DMS114 treated with DMSO at 0.1 percent for 48 hours (cell line): ENCODE measurements at regions not wholly inside any gene's neighbourhood (a gene's known extent, or its start where the extent isn't known, plus 50 kb on each side); places are given as distances from the start of the nearest gene placed in this dataset.

Source experiments
- DNase-seq: peaks from one replicate; lab custom pipeline; 2025; ENCODE audit not compliant: unreplicated experiment; lab: John Stamatoyannopoulos, UW

DNA sequence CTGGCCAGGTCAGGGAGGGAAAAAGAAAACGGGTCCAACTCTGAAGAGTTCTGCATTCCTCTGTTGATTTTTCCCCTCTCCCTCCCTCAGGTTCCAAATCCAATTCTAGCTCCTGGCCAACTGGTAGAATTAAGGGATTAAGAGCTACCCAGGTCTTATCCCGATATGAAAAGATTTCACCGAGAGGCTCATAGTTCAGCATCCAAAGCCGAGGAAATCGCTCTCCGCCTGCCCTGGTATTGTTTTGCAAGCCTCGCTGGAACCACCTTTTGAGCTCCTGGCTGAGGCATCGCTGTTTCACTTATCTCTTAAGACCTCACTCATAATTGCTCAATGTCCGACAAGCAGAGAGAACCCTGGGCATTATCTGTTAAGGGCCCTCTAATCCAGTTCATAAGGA is 180.4 kb downstream of the URI1 start:
- DNase-seq = no peak

DNA sequence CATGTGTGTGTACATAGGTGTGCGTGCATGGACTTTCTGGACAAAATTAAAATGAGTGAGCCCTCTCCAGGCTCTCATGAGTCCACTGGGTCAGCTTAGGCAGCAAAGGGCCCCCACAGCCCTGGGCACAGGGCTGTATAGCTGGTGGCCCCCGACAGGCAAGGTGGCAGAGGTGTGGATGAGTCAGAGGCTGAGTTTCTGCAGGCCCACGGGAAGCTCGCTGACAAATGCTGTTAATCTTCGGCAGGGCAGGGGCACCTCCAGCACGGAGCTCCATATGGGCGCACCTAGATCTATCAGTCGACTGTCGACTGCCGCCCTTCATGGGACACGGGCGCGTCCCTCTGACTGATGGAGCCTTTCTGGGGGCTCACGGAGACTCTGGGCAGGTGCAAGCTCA is 181.1 kb downstream of the URI1 start:
- DNase-seq = no peak

DNA sequence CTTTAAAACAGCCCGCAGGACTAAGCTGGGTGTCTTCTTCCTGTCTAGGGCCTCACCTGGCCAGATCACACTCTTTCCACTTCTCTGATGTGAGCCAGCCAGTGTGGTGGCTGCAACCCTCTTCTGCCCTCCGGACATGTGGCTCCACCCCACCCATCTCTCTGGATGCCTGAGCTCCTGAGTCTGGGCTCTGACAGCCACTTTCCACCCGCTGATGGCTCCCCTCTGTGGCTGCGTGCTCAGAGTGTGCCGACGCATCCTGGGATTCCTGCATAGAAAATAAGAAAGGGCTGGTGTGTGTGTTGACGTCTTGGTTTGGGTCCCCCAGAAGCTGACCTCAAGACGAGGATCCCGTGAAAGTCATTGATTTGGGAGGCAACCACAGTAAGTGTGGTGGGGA is 181.6 kb downstream of the URI1 start:
- DNase-seq = no peak

DNA sequence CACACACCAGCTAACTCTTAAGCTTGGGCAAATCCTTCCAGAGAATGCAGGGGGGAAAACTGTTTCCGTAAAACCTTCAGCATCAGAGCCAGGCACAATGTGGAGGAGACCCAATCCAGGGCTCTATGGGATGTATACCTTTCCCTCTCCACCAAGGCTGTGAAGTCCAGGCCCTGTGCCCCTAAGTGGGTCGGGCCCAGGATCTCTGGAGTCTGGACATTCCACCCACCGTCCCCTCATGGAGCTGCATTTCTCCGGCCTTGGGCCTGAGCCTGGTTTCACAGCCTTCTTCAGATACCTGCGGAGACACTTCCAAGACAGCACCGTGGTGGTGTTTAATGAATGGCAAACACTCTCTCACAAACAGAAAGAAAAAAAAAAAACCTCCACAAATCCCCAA is 186.2 kb downstream of the URI1 start:
- no peak for DNase-seq

DNA sequence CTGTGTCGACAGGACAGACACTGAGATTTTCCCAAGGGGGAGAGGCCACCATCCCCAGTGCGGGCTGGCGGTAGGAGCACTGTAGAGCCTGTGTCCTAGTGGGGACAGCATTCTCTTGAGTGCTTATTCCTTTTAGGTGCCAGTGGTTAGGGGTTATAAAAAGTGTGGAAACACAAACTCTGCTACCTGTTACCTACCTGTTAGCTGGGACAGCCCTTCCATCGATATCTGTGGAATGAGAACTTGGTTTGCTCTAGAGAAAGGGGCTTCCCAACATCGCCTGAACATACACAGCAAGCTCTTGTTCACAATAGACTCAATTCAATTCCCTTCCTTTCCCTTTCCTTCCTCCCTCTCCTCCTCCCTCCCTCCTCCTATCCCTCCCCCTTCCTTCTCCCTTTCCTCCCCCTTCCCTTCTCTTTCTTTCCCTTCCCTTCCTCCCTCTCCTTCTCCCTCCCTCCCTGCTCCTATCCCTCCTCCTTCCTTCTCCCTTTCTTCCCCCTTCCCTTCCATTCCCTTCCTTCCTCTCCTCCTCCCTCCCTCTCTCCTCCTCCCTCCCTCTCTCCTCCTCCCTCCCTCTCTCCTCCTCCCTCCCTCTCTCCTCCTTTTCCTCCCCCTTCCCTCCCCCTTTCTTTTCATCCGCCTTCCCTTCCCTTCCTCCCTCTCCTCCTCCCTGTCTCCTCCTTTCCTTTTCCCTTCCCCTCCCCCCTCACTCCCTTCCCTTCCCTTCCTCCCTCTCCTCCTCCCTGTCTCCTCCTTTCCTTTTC is 188.5 kb downstream of the URI1 start:
- no peak for DNase-seq

DNA sequence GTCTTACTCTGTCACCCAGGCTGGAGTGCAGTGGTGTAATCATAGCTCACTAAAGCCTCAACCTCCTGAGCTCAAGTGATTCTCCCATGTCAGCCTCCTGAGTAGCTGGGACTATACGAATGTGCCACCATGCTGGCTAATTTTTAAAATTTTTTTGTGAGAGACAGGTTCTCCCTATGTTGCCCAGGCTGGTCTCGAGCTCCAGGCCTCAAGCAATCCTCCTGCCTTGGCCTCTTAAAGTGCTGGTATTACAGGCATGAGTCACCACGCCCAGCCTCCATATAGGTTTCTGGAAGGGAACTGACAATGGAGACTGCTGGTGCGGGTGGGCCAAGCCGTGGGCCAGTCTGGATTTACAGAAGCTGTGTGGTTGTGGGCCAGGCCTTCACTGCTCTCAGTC is 189.2 kb downstream of the URI1 start:
- no peak for DNase-seq

DNA sequence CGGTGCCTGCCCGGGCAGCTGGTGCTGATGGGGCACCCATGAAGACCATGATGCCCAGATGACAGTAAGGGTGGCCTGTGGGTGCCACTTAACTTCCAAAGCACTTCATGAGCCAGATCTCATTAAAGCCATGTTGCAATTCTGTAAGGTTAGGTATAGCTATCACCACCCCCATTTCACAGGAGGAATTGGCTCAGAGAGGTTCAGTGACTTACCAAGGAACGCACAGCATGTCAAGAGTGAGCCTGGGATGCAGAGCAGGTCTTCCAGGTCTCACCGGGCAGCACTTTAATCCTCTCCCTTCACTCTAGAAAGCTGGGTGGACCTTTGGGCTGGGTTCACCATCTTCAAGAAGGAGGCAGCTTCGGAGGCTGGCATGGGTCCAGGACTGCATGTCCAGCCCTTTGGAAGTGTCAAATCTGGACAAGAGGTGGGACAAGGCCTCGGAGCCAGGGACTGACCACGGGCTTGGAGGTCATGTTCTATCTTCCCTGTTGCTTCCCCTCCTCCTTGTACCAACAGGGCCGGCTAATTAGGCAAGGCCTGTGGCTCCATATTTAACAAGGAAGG is 189.8 kb downstream of the URI1 start:
- no peak for DNase-seq

DNA sequence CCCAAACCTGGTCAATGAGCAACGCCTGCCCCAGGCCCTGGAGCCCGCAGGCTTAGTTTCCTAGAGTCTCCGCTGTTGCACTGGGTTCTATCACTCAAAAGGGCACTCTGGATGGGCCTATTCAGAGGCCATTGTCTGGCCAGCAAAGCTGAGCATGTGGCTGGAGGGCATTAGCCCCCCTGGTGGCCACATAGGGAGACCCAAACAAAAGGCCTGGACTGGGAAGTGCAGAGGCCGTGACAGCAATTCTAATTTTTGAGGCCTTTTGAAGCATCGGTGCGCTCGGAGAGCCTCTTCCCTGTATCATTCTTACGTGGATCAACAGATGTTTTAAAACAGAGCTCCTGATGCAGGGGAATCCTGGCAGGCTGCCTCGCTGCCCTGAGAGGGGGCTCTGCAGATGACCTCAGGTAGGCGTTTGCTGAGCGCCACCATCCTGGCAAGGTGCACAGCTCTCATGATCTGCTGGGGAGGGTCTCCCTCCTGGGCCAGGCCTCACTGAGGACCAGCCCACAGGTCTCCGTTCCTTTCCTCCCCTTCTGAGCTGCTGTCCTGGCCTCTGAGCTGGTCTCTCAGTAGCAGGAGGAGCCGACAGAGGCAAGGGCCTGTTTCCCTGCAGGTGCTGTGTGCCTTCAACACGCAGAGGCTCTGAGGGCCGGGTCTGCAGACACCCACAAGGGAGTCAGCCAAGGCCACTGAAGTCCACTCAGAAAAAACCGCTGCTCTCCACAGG is 190.5 kb downstream of the URI1 start:
- DNase-seq = no peak

DNA sequence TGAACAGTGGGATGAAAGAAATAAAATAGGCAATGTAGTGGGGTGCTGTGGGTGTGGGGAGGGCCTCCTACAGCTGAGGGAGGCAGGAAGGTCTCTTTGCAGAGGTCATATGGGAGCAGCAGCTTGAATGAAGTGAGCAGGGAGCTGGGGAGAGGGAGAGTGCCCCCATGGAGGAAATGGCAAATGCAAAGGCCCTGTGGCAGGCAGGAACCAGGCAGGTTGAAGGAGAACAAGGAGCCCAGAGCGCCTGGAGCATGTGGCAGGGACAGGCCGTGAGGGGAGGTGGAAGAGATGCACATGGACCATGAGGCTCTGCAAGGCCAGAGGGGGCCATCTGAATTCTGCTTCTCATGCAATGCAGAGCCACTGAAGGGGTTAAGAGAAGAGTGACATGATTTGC is 191.8 kb downstream of the URI1 start:
- DNase-seq = no peak

DNA sequence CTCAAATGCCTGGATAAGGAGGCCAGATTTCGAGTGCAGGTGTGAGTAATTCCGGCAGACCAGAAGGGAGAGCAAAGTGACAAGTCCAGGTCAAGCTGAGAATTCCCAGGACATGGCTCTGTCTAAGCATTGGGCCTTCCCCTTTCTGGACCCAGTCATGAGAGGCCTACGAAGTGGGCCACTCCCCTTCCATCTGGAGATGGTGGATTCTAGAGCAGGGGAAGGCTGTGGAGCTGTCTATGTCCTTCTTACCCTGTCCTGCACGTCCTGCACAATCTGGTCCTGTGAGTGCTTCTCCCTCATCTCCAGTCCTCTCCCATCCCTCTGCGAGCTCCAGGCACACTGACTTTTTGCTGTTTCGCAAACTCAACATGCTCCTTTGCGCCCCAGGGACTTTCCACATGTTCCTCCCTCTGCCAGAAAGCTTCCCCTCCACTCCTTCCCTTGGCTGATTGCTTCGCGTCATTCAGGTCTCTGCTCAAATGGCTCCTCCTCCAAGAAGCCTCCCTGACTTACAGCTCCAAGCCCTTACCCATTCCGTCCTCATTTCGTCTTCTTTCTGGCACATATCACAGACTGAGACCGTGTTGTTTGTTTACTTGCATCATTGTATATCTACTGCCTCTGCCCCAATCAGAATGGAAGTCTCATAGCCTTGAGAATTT is 193.2 kb downstream of the URI1 start:
- DNase-seq = no peak

DNA sequence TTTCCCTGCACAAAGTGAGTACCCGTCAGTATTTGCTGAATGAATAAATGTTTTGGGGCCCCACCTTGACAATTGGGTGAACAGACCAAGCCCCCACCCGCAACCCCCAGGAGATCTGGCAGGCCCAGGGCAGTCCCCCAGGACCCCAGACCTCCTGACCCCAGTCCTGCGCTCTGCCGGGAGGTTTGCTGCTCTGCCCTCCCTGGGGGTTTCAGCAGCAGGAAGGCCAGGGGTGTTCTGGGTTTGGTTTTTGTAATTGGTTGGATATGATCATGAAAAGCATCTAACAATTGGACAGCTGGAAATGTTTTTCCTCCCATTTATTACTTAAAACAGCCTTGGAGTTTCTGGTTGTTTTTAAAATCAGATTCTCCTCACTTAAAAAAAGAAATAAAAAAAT is 193.8 kb downstream of the URI1 start:
- no peak for DNase-seq

DNA sequence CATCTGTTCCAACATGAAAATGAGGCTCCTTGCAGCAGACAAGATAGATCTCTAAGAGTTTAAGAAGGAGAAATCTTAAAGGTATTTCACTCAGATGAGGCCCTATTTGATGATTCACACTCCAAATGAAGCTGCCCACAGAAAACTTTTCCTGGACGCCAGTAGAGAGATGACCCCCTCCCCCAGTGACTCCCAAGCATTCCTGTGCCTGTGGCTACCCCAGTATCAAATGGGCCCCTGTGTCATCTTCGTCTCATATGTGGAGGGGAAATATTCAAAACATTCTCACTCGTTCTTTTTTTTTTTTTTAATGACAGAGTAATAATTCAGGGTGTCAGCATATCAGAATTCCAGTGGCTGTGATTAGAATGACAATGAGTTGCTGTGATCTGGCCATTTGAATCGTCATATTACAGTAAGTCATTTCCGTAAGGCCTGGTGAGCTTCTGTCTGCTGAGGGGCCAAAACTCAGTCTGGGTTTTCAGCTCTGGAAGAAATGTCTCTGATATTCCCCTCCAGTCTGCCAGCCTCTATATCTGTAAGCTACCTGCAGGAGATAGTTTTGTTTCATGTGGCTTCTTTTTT is 194.7 kb downstream of the URI1 start:
- no peak for DNase-seq

DNA sequence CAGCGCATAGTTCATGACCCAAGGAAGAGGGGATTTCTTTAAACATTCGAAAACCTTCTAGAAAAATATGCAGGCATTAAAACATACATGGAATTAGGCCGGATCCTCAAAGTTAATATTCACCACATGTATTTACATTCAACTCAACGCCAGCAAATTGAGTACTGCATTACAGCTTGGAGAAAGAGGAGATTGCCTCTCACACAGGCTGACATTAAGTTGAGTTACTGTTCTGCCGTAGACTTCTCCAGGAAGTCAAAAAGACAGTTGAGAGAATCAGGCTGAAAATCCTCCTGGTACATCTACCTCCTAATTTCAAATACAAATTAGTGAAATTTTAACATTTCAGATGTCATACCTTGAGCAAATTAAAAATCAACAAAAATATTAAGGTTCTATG is 195.7 kb downstream of the URI1 start:
- no peak for DNase-seq

DNA sequence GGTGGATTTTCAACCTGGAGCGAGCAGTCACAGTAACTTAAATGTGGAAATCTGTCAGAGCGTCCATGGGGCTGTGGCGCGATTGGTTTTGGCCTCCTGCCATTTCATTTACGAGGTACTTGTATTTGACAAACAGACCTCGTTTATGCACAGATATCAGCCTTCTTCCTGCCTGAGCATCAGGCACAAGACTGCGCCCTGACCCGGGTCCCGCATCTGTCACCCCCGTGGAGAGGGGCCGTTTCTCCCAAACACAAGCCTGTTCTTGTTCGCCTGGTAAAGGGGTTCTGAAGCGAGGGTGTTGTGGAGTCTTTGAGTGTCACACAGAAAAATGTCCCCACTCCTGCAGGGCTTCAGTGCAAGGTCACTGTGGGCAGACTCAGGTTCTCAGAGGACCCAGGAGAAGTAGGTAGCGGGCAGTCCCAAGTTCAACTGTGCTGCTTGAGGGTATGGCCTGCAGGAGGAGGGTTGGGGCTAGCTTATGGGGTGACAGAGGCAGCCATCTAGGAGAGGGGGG is 202.3 kb downstream of the URI1 start:
- DNase-seq = no peak

DNA sequence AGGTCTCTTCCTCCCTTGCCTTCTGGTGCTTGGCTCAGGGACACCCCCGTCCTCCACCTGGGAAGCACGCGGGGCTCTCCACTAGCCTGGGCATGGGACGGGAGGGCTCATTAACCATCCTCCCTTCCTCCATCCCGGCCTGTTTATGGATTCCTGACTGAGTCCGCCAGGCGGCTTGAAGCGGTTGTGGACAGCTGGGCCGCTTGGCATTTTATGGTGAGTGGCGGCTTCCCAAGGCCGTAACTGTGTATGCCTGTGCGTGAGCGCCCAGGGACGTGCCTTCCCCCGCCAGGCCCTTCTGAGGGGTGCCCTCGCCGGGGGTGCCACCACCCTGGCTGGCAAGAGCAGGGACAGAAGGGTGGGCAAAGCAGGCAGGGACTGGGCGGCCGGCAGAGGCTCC is 202.8 kb downstream of the URI1 start:
- DNase-seq = no peak

DNA sequence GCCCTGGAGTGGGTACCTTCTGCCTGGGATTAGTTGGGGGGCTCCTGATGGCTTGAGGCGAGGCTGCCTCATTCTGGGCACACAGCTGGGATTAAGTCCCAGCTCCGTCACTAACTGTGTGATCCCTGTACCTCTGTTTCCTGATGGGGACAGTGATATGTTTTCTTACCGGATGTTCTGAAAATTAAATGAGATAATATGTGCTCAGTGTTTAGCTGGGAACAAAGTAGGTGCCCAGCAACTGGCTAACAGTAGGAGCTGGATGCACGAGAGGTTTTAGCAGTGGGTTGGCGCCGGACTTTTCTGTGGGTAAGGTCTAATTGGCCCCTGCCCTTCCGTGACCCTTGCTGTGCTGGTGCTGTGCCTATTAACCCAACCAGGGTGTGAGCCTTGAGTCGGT is 203.4 kb downstream of the URI1 start:
- DNase-seq = no peak

DNA sequence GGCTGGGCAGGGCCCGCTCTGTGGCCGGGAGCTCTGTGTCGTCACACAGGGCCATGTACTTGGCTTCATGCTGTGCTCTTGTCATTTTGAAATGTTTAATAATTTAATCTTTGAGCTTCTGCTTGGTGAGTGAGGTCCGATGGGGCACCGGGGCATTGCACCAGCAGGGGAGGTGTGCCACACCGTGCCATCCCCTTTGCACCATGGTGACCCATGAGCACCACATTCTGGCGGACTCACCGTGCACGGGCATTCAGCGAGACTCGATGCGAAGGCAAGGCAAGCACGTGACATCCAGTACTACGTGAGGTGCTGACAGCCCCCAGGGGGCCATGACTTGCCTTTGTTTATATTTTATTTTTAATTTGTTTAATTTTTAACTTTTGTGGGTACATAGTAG is 204.3 kb downstream of the URI1 start:
- no peak for DNase-seq

DNA sequence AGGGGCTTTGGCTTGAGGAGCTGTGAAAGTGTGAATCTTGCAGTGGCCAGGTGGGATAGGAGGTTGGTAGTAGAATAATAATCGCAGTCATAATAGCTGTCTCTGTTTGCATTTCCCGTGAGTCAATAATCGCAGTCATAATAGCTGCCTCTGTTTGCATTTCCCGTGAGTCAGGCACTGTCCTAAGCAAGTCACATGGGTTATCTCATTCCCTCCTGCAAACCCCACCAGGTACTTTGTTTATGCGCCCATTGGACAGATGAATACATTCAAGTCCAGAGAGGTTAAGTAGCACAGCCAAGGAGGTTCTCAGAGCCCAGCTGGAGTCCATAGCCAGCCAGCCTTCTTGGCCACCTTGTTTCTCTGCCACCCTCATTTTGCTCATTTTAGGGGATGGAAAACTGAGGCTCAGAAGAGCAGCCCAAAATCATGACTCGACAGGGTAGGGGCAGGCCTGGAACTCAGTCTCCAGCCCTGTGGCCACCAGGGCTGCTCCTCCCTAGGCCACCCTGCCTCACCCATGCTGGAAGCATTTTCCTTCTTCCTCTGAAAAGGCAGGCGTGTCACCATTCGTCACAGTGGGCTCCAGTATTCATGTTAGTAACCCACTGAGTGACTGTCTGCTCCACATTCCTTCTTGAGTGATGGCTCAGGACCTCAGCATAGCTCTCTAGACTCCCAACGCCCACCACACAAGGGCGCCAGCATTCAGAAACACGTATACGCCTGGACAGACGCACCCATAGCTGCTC is 206.2 kb downstream of the URI1 start:
- DNase-seq = no peak

DNA sequence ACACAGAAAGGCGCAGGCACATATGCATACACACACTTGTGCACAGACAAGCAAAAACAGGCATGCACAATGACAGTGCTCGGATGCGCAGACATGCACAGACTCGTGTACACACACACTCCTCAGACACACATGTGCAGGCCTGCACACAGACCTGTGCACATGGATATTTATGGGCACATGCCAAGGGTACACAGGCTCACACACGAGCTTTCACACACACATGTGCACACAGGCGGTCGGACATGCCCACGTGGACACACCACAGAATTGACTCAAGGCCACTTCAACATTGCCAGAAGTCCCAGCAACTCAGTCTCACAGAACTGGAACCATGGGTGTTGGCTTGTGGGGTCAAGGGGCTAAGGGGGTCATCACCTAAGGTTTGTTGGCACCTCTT is 206.8 kb downstream of the URI1 start:
- no peak for DNase-seq

DNA sequence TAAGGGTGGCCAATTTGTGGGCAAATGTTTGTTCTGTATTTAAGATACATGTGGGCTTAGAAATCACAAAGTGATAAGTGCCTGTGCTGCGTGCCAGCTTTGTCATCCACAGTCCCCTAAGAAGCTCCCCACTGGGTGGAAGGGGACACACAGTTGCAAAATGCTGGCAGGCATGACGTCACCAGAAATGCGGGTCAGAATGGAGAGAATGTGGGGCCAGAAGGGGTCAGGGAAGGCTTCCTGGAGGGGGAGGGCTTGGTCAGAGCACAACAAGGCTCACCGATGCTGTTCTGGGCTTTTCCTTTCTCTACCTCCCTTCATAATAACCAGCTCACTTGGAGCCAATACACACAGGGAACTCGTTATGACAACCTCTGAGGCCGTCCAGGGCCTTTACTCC is 207.3 kb downstream of the URI1 start:
- DNase-seq = no peak

DNA sequence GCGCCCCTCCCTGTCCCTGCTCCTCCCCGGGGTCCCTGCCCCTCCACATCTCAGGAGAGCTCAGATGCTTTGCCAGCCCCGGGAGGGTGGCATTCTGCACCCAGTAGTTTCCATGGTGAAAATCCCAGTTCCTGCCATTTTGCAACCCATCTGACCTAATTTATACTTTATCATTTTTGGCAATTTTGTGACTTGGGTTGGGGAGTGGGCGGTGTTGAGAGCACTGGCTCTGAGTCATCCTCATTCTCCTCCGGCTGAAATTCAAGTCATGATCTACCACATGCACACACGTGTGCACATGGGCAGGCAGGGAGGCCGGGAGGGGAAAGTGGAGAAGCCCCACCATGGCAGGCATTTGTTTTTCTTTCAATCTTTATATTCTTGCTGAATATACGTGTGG is 208.6 kb downstream of the URI1 start:
- no peak for DNase-seq
